ENCODE measurements at regions not wholly inside any gene's neighbourhood (a gene's known extent, or its start where the extent isn't known, plus 50 kb on each side); places are given as distances from the start of the nearest gene placed in this dataset.

DNA sequence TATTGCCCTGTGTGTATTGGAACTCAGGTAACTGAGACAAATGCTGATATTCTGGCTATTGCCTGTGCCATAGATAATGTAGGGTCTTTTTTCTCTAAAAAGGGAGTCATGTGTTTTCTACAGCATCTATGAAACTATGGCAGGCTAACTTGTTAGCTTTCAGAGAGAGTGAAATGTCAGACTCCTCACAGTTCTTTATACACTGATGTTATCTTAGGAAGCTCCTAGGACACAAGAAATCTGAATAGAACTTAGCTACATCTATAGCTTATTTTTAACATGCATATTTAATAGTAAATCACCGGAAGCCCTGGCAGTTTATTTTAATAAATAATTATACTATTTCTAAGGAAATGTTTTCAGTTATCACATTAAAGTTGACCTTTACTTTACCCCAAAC, 369.6 kb downstream of the NAF1 start:
- Histone ChIP-seq H3K9me2 (replicated peaks; ENCODE audit: insufficient read depth, low read length) (no peaks in the 10 kb centered on the region), H3K79me2 (ENCODE audit: low read length) (no peaks in the 10 kb centered on the region), H3F3A (ENCODE audit: insufficient read depth, low read length) (no peaks in the 10 kb centered on the region), H3K27me3 (replicated peaks; ENCODE audit: insufficient read depth, low read length) (no peaks in the 10 kb centered on the region), H3K4me1 (ENCODE audit: low read length) (no peaks in the 10 kb centered on the region), H4K20me1 (ENCODE audit: insufficient read depth, low read length) (no peaks in the 10 kb centered on the region), H3K9me3 (replicated peaks; ENCODE audit: insufficient read depth, low read length) (no peaks in the 10 kb centered on the region), H3K9ac (ENCODE audit: low read length) (no peak overlapping the region), H3K4me2 (ENCODE audit: low read depth, low read length) (no peak overlapping the region), H2AFZ (ENCODE audit: low read length) (no peak overlapping the region), H3K27ac (ENCODE audit: low read length) (no peak overlapping the region), H3K4me3 (ENCODE audit: low read length) (no peak overlapping the region), H3K36me3 (replicated peaks; ENCODE audit: insufficient read depth, low read length) (no peaks in the 10 kb centered on the region)
- no peak for DNase-seq
- TF ChIP-seq EZH2phosphoT487 (IDR thresholded peaks at IDR 0.05; ENCODE audit: low read length): no peak
- TF ChIP-seq, protein P1, sequence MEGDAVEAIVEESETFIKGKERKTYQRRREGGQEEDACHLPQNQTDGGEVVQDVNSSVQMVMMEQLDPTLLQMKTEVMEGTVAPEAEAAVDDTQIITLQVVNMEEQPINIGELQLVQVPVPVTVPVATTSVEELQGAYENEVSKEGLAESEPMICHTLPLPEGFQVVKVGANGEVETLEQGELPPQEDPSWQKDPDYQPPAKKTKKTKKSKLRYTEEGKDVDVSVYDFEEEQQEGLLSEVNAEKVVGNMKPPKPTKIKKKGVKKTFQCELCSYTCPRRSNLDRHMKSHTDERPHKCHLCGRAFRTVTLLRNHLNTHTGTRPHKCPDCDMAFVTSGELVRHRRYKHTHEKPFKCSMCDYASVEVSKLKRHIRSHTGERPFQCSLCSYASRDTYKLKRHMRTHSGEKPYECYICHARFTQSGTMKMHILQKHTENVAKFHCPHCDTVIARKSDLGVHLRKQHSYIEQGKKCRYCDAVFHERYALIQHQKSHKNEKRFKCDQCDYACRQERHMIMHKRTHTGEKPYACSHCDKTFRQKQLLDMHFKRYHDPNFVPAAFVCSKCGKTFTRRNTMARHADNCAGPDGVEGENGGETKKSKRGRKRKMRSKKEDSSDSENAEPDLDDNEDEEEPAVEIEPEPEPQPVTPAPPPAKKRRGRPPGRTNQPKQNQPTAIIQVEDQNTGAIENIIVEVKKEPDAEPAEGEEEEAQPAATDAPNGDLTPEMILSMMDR (IDR thresholded peaks at IDR 0.05; ENCODE audit: low read length): no peak
- TF ChIP-seq EZH2 (optimal IDR thresholded peaks at IDR 0.05; ENCODE audit: low read depth, low read length): no peak

DNA sequence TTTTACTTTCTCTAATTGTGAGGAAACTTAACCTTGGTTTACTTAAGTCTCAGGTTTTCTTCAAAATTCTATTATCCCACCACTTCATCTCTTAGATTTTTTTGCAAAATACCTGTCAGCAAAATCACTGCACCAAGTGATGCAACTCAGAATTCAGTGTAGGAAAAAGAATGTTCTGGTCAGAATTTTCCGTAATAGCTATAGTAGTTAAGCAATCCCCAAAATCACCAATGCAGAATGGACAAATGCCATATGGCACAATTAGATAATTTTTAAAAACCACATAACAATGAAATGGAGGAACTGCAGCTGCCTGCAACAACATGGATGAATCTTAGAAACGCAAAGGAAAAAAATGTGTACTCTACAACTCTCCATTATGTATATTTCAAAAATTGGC, 373.1 kb downstream of the NAF1 start:
- no peak overlapping the region for H2AFZ ChIP-seq (ENCODE audit: low read length)
- no peak for DNase-seq
- no peaks in the 10 kb centered on the region for H3K4me1 ChIP-seq (ENCODE audit: low read length)
- H3K4me2 ChIP-seq (ENCODE audit: low read depth, low read length): no peak overlapping the region
- H3K79me2 ChIP-seq (ENCODE audit: low read length): no peaks in the 10 kb centered on the region
- no peaks in the 10 kb centered on the region for H3K9me3 ChIP-seq (replicated peaks; ENCODE audit: insufficient read depth, low read length)
- H3K9ac ChIP-seq (ENCODE audit: low read length): no peak overlapping the region
- H3K36me3 ChIP-seq (replicated peaks; ENCODE audit: insufficient read depth, low read length): no peaks in the 10 kb centered on the region
- H3K27ac ChIP-seq (ENCODE audit: low read length): no peak overlapping the region
- no peak overlapping the region for H3K4me3 ChIP-seq (ENCODE audit: low read length)
- H3F3A ChIP-seq (ENCODE audit: insufficient read depth, low read length): no peaks in the 10 kb centered on the region
- TF ChIP-seq EZH2phosphoT487 (IDR thresholded peaks at IDR 0.05; ENCODE audit: low read length) (no peak), EZH2 (optimal IDR thresholded peaks at IDR 0.05; ENCODE audit: low read depth, low read length) (no peak)
- TF ChIP-seq, protein P1 (IDR thresholded peaks at IDR 0.05; ENCODE audit: low read length): no peak
- H3K9me2 ChIP-seq (replicated peaks; ENCODE audit: insufficient read depth, low read length): no peaks in the 10 kb centered on the region
- no peaks in the 10 kb centered on the region for H3K27me3 ChIP-seq (replicated peaks; ENCODE audit: insufficient read depth, low read length)
- no peaks in the 10 kb centered on the region for H4K20me1 ChIP-seq (ENCODE audit: insufficient read depth, low read length)

DNA sequence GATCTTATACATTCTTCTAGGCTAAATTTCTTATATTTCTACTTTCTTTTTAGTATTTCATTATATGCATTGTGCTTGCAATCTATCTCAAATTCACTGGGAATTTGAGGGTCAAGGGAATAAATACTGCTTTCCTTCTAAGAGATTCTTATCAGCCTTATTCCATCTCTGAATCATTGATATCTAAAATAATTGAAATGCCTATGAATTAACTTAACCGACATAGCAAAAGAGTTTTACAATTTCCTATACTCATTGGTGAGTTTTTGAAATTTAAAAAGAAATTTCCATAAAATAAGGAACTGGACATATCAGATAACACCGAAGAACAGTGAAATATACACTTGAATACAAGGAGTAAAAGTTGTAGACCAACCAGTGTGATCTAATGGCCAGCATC, 373.7 kb downstream of the NAF1 start:
- no peak for DNase-seq
- H3K9ac ChIP-seq (ENCODE audit: low read length): no peak overlapping the region
- no peak overlapping the region for H2AFZ ChIP-seq (ENCODE audit: low read length)
- no peak overlapping the region for H3K4me3 ChIP-seq (ENCODE audit: low read length)
- no peaks in the 10 kb centered on the region for H3K9me3 ChIP-seq (replicated peaks; ENCODE audit: insufficient read depth, low read length)
- H3K4me1 ChIP-seq (ENCODE audit: low read length): no peaks in the 10 kb centered on the region
- no peaks in the 10 kb centered on the region for H3K9me2 ChIP-seq (replicated peaks; ENCODE audit: insufficient read depth, low read length)
- no peak overlapping the region for H3K27ac ChIP-seq (ENCODE audit: low read length)
- TF ChIP-seq EZH2 (optimal IDR thresholded peaks at IDR 0.05; ENCODE audit: low read depth, low read length): no peak
- TF ChIP-seq, protein P1 (IDR thresholded peaks at IDR 0.05; ENCODE audit: low read length): no peak
- TF ChIP-seq EZH2phosphoT487 (IDR thresholded peaks at IDR 0.05; ENCODE audit: low read length): no peak
- no peaks in the 10 kb centered on the region for H3K79me2 ChIP-seq (ENCODE audit: low read length)
- no peak overlapping the region for H3K4me2 ChIP-seq (ENCODE audit: low read depth, low read length)
- no peaks in the 10 kb centered on the region for H3F3A ChIP-seq (ENCODE audit: insufficient read depth, low read length)
- H4K20me1 ChIP-seq (ENCODE audit: insufficient read depth, low read length): no peaks in the 10 kb centered on the region
- no peaks in the 10 kb centered on the region for H3K36me3 ChIP-seq (replicated peaks; ENCODE audit: insufficient read depth, low read length)
- H3K27me3 ChIP-seq (replicated peaks; ENCODE audit: insufficient read depth, low read length): no peaks in the 10 kb centered on the region
